NCI-H82 treated with DMSO at 0.1 percent for 48 hours (cell line): ENCODE measurements at regions not wholly inside any gene's neighbourhood (a gene's known extent, or its start where the extent isn't known, plus 50 kb on each side); places are given as distances from the start of the nearest gene placed in this dataset.

ENCODE experiments used
- DNase-seq: peaks from one replicate; lab custom pipeline; 2025; ENCODE audit not compliant: unreplicated experiment; lab: John Stamatoyannopoulos, UW

DNA sequence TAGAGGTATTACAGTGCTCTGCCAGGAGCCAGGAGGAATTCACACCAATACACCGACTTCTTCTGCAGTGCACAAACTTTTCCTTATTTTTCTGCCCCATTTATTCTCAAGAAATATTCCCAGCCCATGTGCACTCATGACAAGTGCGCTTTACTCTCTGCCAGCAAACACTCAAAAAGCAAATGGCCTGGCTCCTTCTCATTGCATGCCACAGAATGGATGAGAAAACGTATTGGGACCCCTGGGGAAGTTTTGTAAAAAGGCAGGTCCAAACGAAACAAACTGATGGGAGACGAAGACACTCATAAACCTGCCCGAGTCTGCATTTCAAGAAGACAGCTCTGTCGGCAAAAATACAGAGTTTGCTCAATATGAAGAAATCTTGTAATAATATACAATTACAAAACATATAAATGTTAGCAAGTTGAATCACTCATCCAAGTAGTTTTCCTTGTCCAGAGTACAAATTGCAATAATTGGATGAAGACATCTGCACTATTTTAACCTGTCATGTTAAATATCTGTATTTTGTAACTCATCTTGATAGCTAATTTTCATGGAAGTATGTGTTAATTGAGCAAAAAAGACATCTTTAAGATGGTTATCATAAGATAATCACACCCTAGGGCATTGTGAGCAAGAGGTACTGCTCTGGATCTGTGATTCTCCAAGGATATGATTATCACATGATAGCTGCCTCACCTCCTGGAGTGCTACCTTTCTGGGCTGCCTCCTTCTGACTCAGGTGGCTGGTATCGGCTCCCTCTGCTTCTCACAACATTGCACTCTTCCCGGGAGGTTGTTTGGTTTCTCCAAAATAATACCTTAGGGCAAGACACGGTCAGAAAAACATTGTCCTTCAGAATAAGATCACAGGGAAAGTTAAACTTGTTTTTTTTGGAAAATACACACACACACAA is 260.8 kb upstream of the G2E3 start:
- DNase-seq = no peak

DNA sequence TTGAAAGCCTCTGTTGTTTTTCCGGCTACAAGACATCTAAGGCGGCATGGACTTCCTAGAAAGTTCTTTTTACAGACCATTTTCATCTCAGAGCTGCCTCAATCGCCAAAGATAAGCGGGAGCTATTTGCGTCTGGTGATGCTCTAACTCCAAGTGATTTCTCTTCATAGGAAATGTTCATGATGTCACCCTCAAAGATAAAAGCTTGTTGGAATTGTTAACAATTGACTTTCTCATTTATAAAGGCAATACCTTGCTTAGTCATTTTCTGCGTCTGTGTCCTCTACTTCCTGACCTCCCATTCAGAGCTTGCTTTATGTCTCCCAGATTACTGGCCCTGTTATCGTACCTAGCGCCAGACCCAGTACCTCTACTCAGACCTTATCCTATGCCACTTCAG is 259.0 kb upstream of the G2E3 start:
- DNase-seq = no peak

DNA sequence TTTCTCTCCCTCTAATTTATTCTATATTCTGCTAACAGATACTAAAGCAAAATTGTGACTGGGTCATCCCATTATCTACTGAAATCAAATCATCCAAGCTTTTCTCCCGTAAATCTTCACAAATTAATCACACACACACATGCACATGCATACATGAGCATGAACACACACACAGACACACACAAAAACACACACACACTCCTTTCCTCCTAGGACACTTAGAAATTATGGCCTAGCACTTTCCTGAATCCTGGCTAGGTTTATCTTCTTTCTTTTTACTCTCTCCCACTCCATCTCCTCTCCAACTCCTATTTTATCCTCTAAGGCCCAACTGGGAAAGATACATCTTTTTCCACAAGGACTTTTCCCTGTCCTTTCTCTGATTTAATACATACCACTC is 255.6 kb upstream of the G2E3 start:
- no peak for DNase-seq

DNA sequence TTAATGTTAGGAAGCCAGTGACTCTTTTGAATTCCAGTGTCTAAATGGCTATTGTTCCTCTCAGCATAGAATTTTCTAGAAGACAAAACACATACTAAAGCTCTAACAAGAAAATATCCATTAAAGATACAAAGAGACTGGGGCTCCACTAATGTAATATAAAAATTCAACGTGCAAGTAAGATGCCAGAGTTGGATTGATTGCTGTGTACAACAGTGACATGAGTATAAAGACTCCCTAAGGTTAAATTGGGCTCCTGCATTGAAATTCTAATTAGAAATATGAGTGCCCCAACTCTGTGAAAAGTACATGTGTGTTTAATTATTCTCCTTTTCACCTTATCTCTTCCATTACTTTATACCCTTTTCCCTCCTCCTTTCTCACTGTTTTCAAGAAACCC is 253.6 kb upstream of the G2E3 start:
- DNase-seq = no peak

DNA sequence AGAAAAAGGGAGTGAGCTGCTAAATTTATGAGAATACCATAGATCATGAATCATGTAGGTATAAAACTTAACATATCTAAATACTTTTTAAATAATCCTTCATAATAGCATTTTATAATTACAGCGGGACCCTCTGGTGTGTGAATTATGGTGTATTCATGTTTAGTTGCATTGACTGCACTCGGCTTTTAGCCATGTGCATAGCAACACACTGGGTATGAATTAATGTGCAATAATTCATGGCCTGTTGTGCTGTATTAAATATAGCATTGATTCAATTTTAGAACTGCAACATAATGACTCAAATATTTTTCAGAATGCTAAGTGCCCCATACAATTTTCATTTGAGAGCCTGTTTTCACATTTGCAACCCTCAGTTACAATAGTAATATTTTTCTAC is 249.6 kb upstream of the G2E3 start:
- DNase-seq = no peak

DNA sequence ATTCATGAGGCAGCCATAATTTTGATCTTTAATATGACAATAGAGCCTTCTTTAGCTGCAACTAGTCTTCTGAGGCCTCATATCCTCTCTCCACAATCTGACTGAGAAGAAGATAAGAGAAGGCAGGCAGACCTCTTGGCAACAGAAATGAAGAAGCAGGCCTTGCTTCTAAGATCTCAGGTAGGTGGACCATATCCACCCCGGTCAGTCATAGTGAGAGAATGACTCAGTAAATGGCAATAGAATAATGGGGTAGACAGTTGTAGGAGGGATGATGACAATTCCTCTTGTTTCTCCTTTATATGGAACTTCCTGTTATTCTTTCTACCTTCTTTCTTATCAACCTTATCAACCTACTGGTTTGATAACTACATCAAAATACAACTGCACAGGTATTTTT is 246.7 kb upstream of the G2E3 start:
- DNase-seq = no peak

DNA sequence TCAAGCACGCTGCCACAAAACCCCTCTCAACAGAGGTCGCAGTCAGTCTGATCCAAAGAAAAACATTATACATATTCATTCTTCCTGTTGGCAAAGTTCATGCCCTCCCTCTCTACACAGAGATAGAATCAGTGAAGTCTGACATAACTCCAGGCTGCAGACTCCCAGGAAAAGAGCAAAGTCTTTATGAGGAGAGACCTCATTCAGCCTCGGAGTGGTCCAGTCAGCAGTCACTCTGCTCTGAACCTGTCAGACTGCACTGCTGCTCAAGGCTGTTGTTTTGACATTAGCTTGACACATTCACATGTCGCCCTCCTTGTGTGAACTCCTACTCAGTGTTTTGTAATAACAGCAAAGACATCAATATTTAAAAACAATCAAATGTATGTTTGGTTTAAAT is 241.2 kb upstream of the G2E3 start:
- no peak for DNase-seq

DNA sequence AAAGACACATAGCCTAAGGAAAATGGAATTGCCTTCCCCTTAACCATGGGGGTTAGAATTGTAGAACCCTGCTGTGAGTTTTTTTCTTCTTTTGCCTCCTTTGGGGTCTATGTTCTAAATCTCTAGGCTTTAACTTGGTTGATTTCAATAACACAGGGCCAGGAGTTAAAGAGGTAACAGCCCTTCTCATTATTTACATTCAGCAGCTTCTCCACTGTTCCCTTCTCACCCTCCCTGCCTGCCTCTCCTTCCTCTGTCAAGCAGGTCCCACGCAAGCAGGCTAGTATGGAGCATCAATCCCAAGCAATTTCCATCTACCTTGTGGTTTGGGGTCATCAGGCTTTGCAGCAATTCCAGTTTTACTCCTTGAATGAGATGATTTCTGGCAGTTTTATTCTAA is 236.1 kb upstream of the G2E3 start:
- DNase-seq = no peak

DNA sequence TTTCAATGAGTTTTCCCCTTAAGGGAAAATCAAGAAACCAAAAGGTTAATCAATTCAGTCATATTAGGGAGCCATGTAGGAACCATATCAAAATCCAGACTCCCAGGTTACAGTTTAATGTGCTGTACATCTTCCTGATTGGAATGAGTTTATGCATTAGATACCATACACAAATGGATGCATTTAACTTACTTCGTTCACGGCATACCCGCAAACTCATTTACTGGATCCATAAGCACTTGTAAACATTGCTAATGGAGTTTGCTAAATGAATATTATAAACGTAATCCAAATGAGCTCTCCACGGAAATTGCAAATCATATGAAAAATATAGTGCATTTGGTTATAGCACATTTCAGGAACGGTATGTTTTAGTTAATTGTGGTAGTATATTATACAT is 228.9 kb upstream of the G2E3 start:
- no peak for DNase-seq

DNA sequence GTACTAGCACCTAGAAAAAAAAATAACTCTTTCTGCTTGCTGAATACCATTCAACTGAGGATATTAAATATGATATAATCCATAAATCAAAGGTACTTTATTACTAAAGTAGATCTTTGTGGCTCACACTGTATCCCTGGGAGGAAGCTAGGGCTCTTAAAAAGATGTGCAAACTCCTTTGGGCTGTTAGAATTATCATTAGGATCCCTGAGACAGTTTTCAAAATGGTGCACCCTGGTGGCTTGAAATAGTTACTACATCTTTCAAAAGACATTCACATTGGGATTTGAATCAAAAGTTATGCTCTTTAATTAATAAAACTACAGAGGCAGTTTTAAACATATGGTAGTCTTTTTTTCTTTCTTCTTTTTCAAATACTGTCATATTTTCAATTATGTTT is 228.5 kb upstream of the G2E3 start:
- DNase-seq = no peak

DNA sequence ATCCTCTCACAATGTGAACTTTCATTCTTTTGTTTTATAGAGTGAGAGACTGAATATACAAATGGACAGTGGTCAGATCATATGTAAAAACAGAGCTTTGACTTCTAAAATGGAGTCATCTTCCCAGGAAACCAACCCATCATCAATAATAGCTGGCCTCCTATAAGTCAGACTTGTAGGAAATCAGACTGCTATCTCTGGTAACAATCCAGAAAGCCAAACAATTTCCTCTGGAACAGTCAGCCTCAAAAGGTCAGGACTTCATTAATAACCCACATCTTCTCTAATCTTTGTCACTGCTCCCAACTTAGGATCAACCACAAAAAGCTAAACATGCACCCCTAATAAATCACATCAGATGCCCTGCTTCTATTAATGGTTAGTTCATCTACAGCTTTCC is 227.9 kb upstream of the G2E3 start:
- no peak for DNase-seq

DNA sequence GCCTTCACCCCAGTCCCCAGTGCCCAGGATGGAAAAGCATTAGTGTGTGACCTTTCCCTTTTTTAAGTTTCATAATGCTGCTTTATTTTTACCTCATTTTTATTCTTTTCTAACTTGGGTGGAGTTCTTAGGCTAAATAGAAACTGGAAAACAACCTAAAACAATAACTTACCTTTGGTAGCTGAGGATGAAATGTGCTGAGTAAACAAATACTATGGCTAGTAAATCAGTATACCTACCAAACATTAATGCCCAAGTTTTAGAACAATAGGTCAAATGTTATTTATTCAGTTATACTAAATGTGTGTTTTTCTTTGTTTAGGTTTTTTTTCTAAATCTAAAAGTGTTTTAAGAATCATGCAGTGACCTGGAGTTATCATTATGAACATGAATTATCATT is 226.6 kb upstream of the G2E3 start:
- no peak for DNase-seq

DNA sequence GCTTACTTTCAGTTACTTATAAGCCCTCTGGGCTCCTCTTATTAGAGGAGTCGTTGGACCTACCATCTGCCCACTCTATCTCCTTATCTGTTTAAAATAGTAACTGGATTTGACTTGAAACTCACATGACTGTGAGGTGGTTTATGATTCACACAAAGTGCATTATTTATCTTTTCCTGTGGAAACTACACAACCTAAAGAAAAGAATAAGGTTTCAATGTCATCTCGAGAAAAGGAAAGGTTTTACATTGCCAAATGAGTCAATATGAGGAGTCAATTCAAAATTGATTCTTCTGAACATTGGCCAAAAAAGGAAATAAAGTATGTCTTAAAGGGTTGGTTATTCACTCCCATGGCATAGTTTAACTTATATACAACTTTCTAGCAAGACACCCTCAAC is 225.0 kb upstream of the G2E3 start:
- DNase-seq = peak; percentile 75

DNA sequence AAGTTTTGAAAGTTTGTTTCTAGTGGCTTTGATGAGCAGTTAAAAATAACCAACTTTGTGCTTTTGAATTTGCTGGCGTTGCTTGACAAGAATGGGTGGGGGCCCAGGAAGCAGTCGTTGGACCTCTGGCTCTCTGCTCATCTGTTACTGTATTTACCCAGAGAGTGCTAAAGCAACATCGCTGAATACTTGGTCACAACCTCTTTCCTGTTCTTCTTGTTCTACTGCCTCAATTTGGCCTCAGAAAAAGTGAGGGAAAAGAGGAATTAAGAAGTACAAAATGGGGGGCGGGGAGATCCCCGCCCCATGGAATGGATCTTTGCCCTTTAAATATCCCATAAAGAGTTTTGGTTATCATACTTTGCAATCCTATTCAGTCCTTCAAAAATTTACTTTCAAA is 221.5 kb upstream of the G2E3 start:
- DNase-seq = no peak

DNA sequence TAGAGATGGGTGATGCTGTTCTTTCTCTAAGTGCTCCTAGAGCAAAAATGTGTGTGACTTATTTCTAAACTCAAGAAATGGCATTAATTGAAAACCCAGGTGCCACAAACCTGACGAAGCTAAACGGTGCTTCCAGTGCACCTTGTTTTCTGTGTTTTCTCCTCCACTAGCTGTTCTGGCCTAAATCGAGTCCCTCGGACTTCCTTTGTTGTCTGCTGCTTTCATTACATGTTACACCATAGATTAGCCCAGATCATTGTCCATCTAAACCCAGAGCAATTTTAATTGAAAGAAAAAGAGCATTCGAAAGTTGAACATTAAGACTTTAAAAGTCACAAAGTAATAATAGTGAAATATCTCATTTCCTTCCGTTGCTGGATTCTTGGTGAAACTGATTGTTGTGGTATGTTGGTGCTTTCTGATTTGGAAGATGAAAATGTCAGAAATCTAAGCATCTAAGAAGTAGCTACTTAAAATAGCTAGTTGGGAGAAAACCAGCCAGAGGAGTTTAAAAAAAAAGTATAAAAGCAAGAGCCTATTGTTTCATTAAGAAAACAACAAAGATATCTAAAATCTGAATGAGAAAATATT is 219.6 kb upstream of the G2E3 start:
- no peak for DNase-seq

DNA sequence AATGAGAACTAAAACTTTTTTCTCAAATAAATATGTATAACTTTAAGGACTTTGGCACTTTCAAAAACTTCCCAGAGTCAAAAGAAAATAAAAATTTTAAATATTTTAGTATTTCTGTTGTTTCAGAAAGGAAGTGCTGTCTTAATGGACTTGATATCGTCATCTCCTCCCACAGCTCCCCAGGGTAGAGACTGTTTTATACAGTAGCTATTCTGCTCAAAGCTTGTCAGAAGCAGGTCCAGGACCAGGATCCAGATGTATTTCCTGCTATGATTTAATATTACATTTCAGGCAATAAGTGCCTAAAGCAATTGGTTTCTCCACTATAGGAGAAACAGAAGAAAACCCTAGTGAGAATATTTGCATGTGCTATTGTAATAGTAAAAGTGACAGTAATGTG is 218.5 kb upstream of the G2E3 start:
- DNase-seq = no peak

DNA sequence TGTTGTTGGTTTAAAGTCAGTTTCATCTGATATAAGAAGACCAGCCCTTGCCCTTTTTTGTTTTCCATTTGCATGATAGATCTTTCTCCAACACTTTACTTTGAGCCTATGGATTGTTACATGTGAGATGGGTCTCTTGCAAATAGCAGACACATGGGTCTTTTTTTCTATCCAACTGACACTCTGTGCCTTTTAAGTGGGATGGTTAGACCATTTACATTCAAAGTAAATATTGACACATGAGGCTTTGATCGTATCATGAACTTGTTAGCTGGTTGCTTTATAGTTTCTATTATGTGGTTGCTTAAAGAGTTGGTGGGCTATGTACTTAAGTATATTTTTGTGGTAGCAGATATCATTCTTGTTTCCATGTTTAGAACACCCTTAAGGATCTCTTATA is 213.4 kb upstream of the G2E3 start:
- no peak for DNase-seq

DNA sequence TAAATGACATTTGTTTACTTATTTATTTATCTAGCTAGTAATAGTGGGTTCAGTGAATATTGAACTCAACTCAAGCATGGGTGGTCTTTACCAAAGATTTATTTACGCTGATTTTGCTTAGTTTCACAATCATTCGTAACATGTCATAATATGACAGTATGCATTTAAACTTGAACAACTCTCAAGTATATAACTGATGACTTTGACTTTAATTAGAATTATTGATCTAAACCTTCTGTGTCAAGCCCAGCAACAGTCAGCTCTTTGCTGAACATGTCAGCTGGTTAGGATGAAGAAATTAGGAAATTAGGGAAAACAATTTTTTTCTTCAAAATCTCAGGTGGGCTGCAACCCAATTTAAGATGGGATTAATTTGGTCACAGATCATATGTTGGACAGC is 210.5 kb upstream of the G2E3 start:
- DNase-seq = no peak

DNA sequence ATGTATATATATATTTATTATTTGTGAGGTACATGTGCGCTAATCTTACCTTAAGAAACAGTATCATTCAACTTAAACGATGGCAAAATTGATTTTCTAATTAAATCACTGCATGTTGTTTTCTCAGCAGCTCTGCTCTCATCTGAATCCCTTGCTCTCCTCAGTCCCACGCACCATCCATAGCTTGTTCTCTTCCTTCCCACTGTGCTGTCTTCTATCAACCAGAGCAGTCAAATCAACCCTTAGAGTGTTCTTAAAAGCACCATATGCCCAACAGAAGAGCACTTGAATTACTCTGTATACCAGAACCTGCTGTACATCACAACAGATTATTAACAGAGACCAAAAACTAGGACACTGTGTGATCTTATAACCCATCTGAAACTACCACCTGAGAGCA is 209.4 kb upstream of the G2E3 start:
- DNase-seq = no peak

DNA sequence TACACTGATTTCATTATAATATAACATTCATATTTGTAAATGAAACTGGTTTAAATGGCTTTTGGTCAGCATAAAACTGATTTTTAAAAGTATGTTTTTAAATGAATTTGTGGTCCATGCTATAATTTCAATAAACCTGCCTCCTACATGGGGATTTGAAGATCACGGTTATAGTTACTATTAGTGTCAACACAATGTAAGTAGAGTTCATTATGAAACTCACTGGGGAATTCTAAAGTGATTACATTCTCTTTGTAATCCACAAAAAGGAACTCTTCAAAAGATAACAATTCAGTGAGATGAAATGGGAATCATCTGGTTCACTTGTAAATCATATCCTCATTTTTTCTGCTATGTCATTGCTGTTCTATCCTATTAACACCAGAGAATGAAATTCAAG is 204.5 kb upstream of the G2E3 start:
- no peak for DNase-seq

DNA sequence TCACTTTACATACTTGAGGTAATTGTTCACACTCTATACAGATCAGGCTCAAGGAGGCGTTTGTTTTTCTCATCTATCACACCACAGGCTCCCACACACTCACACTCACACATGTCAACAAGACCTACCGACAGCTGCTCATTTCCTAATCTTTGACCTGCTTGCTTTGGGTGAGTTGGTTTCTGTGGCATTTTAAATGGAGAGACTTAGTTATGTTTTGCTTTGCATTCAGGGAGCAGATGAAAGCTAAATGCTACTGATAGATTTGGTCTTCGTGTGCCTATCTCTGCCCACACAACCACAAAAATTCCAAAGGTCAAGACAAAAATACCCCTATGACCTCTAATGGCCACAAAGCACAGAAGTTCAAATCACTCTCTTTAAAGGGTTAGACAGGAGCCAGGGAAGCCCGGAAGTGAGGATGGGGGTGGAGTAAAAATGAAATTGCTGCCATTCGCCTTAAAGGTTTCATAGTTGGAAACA is 203.5 kb upstream of the G2E3 start:
- DNase-seq = peak; percentile 31

DNA sequence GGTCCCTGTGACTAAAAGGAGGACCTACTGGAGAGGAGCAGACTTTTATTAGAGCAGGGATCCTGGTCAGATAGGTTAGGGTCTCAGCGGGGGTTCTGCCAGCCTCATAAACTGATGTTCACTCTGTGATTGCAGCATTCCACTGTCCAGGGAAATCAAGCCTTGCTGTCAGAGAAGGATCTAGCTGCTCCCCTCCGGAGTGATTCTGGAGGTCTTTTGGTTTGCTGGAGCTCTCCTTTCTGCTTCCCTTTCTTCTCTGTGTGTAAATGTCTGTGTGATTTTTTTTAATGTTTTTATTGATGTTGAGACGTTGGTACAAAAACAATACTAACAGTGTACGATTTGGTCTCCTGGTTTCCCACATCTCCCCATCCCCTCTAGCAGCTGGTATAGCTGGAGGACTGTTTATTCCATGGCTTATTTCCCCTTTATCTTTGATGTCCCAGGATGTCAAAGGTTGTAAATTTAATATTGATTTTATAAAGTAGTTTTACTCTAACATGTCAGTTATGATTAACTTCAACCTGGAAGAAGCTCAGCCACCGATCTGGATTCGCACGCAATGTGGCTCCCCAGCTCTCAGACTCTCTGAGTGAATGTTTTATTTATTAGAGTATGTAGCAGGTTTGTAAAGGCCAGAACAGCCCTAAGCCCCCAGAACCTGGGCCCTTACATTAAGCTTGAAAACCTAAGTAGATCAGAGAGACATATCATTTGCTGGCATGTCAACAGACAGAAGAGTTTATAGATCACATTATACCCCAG is 202.3 kb upstream of the G2E3 start:
- DNase-seq = no peak
